Stimulated activated CD4-positive, alpha-beta T cell treated with anti-CD3 and anti-CD28 coated beads, TNF-alpha, amount 100 ng/mL, for 48 hours (primary cell): ENCODE measurements at regions not wholly inside any gene's neighbourhood (a gene's known extent, or its start where the extent isn't known, plus 50 kb on each side); places are given as distances from the start of the nearest gene placed in this dataset.
"Not testable (repeated sequence)": the region's sequence is repeated elsewhere in the genome, so short reads cannot be mapped to it uniquely, and the experiment has no call there.

Source experiments
- DNase-seq, 3 donors: peaks; one replicate each; pipeline ENCODE4 v3.0.0-alpha.2; 2020; ENCODE audit warnings: low read depth in 3 of 3

DNA sequence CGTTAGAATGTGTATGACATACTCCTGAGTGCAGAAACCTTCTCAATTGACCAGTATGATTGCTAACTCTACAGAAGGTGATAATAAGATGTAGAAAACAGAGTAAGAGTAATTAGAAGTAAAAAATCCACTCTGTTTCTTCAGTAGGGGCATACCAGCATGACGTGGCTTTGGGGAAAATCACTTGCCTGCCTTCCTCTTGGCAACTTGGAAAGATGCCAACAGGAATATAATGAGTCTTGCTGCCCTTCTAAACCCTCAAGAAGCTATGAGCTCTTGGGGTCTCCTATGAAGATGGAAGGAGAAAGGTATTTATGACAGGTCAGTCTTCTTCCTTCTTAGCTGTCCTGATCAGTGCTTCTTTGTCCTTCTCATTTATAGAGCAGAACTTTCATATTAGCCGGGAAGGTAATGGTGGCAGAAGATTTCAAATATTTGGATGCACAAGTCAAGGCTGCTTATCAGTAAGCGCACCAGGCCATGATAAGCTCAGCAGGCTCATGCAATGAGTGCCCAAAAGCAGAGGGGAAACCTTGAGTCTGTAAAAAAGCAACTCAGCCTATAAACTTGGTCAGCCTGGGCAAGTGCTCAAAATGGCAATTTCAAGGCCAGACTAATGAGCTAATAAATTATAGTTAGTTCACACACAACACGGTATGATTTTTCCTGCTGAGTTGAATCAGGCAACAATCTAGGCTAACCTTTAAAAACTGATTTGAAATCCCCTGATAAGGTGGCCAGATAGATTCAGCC is 69.7 kb upstream of the PPARGC1A start:
- no peak for DNase-seq

DNA sequence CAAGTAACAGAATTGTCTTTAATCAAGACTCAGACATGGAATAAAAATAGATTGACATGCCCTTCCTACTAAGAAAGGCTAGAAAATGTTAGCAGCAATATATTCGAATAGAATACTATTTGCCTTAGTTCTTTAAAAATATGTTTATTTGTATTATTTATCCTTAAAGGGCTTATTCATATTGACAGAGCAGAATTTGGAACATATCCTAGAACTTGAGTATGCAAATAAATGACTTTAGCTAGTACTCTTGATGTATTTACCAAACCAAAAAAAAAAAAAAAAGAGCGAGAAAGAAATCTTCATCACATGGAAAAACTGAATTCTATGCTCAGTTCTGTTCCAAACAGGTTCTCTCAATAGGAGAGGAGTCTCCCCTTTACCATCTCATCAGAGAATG is 68.9 kb upstream of the PPARGC1A start:
- no peak for DNase-seq

- no peak for DNase-seq
Observed at GRCh38 chr4:23957465-23957864, 67.6 kb upstream of the PPARGC1A start.

- no peak for DNase-seq
Observed at GRCh38 chr4:23956601-23957364, 66.9 kb upstream of the PPARGC1A start.

- DNase-seq, result no peak
Observed at GRCh38 chr4:23952258-23952657, 62.4 kb upstream of the PPARGC1A start.

DNA sequence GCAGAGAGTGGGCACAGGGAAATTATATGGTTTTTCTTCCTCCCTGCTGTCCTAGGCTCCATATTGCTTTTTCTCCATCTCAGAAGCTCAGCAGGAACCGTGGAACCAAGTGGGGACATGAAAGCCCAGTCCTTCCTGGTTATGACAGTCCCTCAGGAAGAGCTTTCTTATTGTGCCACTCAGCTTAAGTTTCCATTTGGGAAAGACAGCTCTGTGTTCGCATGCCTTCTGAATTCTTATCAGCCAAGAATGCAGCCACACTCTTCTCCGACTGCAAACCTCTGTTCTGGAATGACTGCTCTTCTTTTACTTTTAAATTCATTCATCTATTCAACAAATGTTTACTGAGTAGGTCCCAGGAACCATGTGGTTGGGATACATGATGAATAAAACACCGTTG is 58.0 kb upstream of the PPARGC1A start:
- DNase-seq, result no peak

DNA sequence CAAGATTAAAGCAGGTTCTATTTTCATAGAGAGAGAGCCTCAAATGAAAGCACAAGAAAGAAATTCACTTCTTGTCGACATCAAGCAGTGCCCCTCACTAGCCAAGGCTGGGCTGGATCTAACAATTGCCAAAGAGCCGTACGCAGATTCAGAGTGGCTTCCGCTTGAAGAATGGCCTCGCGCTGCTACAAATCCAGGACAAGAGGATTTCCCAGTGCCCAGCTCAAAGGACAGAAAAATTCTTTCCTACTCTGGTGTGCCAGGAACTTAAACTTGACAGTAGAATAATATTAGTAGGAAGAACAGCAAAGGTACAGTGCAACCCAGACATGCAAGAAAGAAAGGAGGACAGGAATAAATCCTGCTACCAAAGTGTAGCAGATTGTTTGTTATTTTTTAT is 56.5 kb upstream of the PPARGC1A start:
- DNase-seq, result no peak

DNA sequence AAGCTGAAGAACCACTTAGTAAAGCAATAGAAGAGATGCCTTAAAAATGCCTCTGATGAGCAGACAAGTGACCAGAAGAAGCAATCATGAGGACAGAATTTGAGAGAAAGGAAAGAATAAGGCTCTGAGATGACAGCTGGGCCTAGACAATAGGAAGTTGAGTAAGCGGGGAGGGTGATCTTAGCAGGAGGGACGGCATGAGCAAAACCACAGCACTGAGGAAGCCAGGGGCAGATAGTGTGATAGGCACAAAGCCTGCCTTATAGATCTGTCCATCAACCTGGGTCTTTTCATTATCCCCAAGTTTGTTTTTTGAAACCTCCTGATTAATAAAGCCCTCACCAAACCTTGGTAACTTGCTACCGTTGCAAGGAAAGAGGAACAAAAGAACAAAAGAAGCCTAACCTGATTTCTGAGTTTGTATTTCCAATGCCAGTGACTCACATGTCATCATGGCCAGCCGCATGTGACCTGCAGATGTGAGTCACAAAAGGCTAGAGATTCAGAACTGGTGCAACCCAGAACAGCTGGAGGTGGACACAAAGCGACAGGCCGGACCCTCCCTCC is 55.7 kb upstream of the PPARGC1A start:
- DNase-seq, result no peak

- not testable (repeated sequence) for DNase-seq
Observed at GRCh38 chr4:23944556-23944955, 54.7 kb upstream of the PPARGC1A start.

GRCh38 chr4:23943478-23943877 is 53.6 kb upstream of the PPARGC1A start:
- no peak for DNase-seq

- DNase-seq, result no peak
Observed at GRCh38 chr4:23942471-23942870, 52.6 kb upstream of the PPARGC1A start.
